Loucy (cell line): ENCODE measurements at regions not wholly inside any gene's neighbourhood (a gene's known extent, or its start where the extent isn't known, plus 50 kb on each side); places are given as distances from the start of the nearest gene placed in this dataset.

Experiments
- H2AFZ ChIP-seq: fragments of 200-600 bp; sonication (generic); 2 replicates; pipeline ENCODE4 v1.6.0; 2016; ENCODE audit warnings: antibody characterized with exemption, mild to moderate bottlenecking, low read length, moderate library complexity
- H3F3A ChIP-seq: fragments of 200-600 bp; 2 replicates; pipeline ENCODE4 v1.6.0; 2016; ENCODE audit warnings: antibody characterized with exemption, low read depth, mild to moderate bottlenecking
- H3K27me3 ChIP-seq: fragments of 200-600 bp; sonication (generic); 2 replicates; pipeline ENCODE4 v1.6.1; 2014; ENCODE audit warnings: low read length, mild to moderate bottlenecking; ENCODE audit not compliant: insufficient read depth, poor library complexity, severe bottlenecking
- H3K36me3 ChIP-seq: fragments of 200-600 bp; sonication (generic); 2 replicates; pipeline ENCODE4 v1.6.1; 2016; ENCODE audit warnings: low read length; ENCODE audit not compliant: insufficient read depth
- H3K4me1 ChIP-seq: fragments of 200-600 bp; sonication (generic); 2 replicates; pipeline ENCODE4 v1.5.1; 2014; ENCODE audit warnings: low read length, mild to moderate bottlenecking; ENCODE audit not compliant: insufficient read depth, poor library complexity, severe bottlenecking
- H3K4me2 ChIP-seq: fragments of 200-600 bp; sonication (generic); 2 replicates; pipeline ENCODE4 v1.6.0; 2014; ENCODE audit warnings: antibody characterized with exemption, low read length, low read depth, mild to moderate bottlenecking; ENCODE audit not compliant: poor library complexity, severe bottlenecking
- H3K4me3 ChIP-seq: fragments of 200-600 bp; sonication (generic); 2 replicates; pipeline ENCODE4 v1.5.1; 2014; ENCODE audit warnings: low read length, mild to moderate bottlenecking, mixed read lengths; ENCODE audit not compliant: poor library complexity, severe bottlenecking
- H3K79me2 ChIP-seq: fragments of 200-600 bp; sonication (generic); 2 replicates; pipeline ENCODE4 v1.6.1; 2014; ENCODE audit warnings: low read length; ENCODE audit not compliant: insufficient read depth
- H3K9ac ChIP-seq: fragments of 200-600 bp; sonication (generic); 2 replicates; pipeline ENCODE4 v1.6.0; 2014; ENCODE audit warnings: mild to moderate bottlenecking, low read depth, low read length, moderate library complexity; ENCODE audit not compliant: poor library complexity, severe bottlenecking
- H3K9me2 ChIP-seq: fragments of 200-600 bp; sonication (generic); replicated peaks from 2 replicates; pipeline ENCODE4 v1.6.1; 2016; ENCODE audit warnings: low read depth, low read length, mixed read lengths
- H3K9me3 ChIP-seq: fragments of 200-600 bp; sonication (generic); 2 replicates; pipeline ENCODE4 v1.6.1; 2014; ENCODE audit warnings: mild to moderate bottlenecking, antibody characterized with exemption, low read length, low read depth; ENCODE audit not compliant: insufficient read depth
- H4K20me1 ChIP-seq: fragments of 200-600 bp; sonication (generic); 2 replicates; pipeline ENCODE4 v1.6.0; 2014; ENCODE audit warnings: antibody characterized with exemption, low read length, mild to moderate bottlenecking; ENCODE audit not compliant: insufficient read depth, poor library complexity, severe bottlenecking
- CTCF ChIP-seq: fragments of 200-600 bp; sonication (generic); conservative IDR thresholded peaks from 2 replicates; pipeline ENCODE4 v1.5.1; 2014; ENCODE audit warnings: mild to moderate bottlenecking, antibody characterized with exemption, low read length
- EZH2phosphoT487 ChIP-seq: fragments of 200-600 bp; IDR thresholded peaks from 2 replicates; pipeline ENCODE4 v1.6.1; 2018; ENCODE audit warnings: antibody characterized with exemption, mild to moderate bottlenecking, moderate library complexity, borderline replicate concordance

GRCh38 chr1:198444792-198445191 lies 95.7 kb downstream of the ATP6V1G3 start:
- no peak overlapping the region for H3K9ac ChIP-seq
- H3K36me3 ChIP-seq = no peaks in the 10 kb centered on the region
- H3K79me2 ChIP-seq = no peaks in the 10 kb centered on the region
- no peak overlapping the region for H3K4me2 ChIP-seq
- no peaks in the 10 kb centered on the region for H3K9me3 ChIP-seq
- H4K20me1 ChIP-seq = no peaks in the 10 kb centered on the region
- H3K4me1 ChIP-seq = peaks cover 15% of the 10 kb centered on the region
- H3K27me3 ChIP-seq = no peaks in the 10 kb centered on the region
- no peaks in the 10 kb centered on the region for H3F3A ChIP-seq
- H3K9me2 ChIP-seq = no peaks in the 10 kb centered on the region
- TF ChIP-seq EZH2phosphoT487 (no peak), CTCF (no peak)
- H3K4me3 ChIP-seq = no peak overlapping the region
- no peak overlapping the region for H2AFZ ChIP-seq

- Histone ChIP-seq H3K4me3 (no peak overlapping the region), H2AFZ (no peak overlapping the region), H4K20me1 (no peaks in the 10 kb centered on the region), H3K4me2 (no peak overlapping the region), H3K36me3 (no peaks in the 10 kb centered on the region), H3K9ac (no peak overlapping the region), H3F3A (no peaks in the 10 kb centered on the region), H3K27me3 (no peaks in the 10 kb centered on the region), H3K79me2 (no peaks in the 10 kb centered on the region), H3K9me2 (no peaks in the 10 kb centered on the region), H3K4me1 (peaks cover 13% of the 10 kb centered on the region), H3K9me3 (no peaks in the 10 kb centered on the region)
- TF ChIP-seq EZH2phosphoT487 (no peak), CTCF (no peak)
Observed at GRCh38 chr1:198443365-198444233, 96.9 kb downstream of the ATP6V1G3 start.

GRCh38 chr1:198440842-198441241 lies 99.6 kb downstream of the ATP6V1G3 start:
- no peaks in the 10 kb centered on the region for H3K9me3 ChIP-seq

More at GRCh38 chr1:198440842-198441241, 99.6 kb downstream of the ATP6V1G3 start:
- Histone ChIP-seq H3K9ac (no peak overlapping the region), H3K36me3 (no peaks in the 10 kb centered on the region), H4K20me1 (no peaks in the 10 kb centered on the region), H3K27me3 (no peaks in the 10 kb centered on the region), H3K4me2 (no peak overlapping the region), H3K4me1 (peaks cover 14% of the 10 kb centered on the region), H2AFZ (no peak overlapping the region), H3K9me2 (no peaks in the 10 kb centered on the region), H3K4me3 (no peak overlapping the region), H3F3A (no peaks in the 10 kb centered on the region), H3K79me2 (no peaks in the 10 kb centered on the region)
- TF ChIP-seq EZH2phosphoT487 (no peak), CTCF (no peak)
